ENCODE measurements at regions not wholly inside any gene's neighbourhood (a gene's known extent, or its start where the extent isn't known, plus 50 kb on each side); places are given as distances from the start of the nearest gene placed in this dataset.

- TF ChIP-seq CTCF (IDR thresholded peaks at IDR 0.05; ENCODE audit: low read depth, low read length), result no peak
- no peak overlapping the region for H3K4me3 ChIP-seq (ENCODE audit: low read depth, low read length)
These were observed 96.3 kb upstream of the CCND2 start for GRCh38 chr12:4177262-4177661.

- no peak for TF ChIP-seq CTCF (IDR thresholded peaks at IDR 0.05; ENCODE audit: low read depth, low read length)
- H3K4me3 ChIP-seq (ENCODE audit: low read depth, low read length), result no peak overlapping the region
These were observed 97.4 kb upstream of the CCND2 start for GRCh38 chr12:4176168-4176567.

- no peak for TF ChIP-seq CTCF (IDR thresholded peaks at IDR 0.05; ENCODE audit: low read depth, low read length)
- no peak overlapping the region for H3K4me3 ChIP-seq (ENCODE audit: low read depth, low read length)
These were observed 99.1 kb upstream of the CCND2 start for GRCh38 chr12:4174417-4174816.

GRCh38 chr12:4172999-4173398, 100.6 kb upstream of the CCND2 start:
- no peak for TF ChIP-seq CTCF (IDR thresholded peaks at IDR 0.05; ENCODE audit: low read depth, low read length)
- H3K4me3 ChIP-seq (ENCODE audit: low read depth, low read length), result no peak overlapping the region

GRCh38 chr12:4171742-4172141, 101.8 kb upstream of the CCND2 start:
- no peak for TF ChIP-seq CTCF (IDR thresholded peaks at IDR 0.05; ENCODE audit: low read depth, low read length)

GRCh38 chr12:4169959-4170358, 103.6 kb upstream of the CCND2 start:
- TF ChIP-seq CTCF (IDR thresholded peaks at IDR 0.05; ENCODE audit: low read depth, low read length), result no peak
- no peak overlapping the region for H3K4me3 ChIP-seq (ENCODE audit: low read depth, low read length)

More at GRCh38 chr12:4171742-4172141, 101.8 kb upstream of the CCND2 start:
- H3K4me3 ChIP-seq (ENCODE audit: low read depth, low read length), result no peak overlapping the region

- TF ChIP-seq CTCF (IDR thresholded peaks at IDR 0.05; ENCODE audit: low read depth, low read length), result no peak
- H3K4me3 ChIP-seq (ENCODE audit: low read depth, low read length), result no peak overlapping the region
These were observed 104.0 kb upstream of the CCND2 start for GRCh38 chr12:4169531-4169930.

Measured in WI38 (cell line).